ENCODE measurements at regions not wholly inside any gene's neighbourhood (a gene's known extent, or its start where the extent isn't known, plus 50 kb on each side); places are given as distances from the start of the nearest gene placed in this dataset.
A peak's percentile ranks its signal among the peaks of the same experiment; 100 is the strongest.

GRCh38 chr22:26751217-26751616 lies 93.8 kb downstream of the MIAT start:
- DNase-seq (peak; percentile 47 to 65 (median 50)), ATAC-seq (ENCODE audit: insufficient read depth, low FRiP score) (no peak)
- no peak for TF ChIP-seq CTCF (IDR thresholded peaks at IDR 0.05; ENCODE audit: control extremely low read depth, extremely low read depth)
- H3K4me1 ChIP-seq (ENCODE audit: control insufficient read depth in 5 of 5, insufficient read depth in 5 of 5, low read length in 5 of 5): peaks cover 0 to 5% (median 0%) of the 10 kb centered on the region in 5 donors
- no peak overlapping the region for H3K27ac ChIP-seq (ENCODE audit: low read depth in 1 of 2, low read length in 1 of 2)
- H3K9ac ChIP-seq (ENCODE audit: insufficient read depth in 1 of 2, low read length in 2 of 2): no peak overlapping the region
- 35% methylated on average over 5 of the region's 5 CpGs for WGBS, 2 donors
- H3K9me3 ChIP-seq (ENCODE audit: control insufficient read depth in 4 of 4, insufficient read depth in 3 of 4, low read length in 3 of 4): no peaks in the 10 kb centered on the region
- H3K27me3 ChIP-seq (ENCODE audit: control insufficient read depth in 3 of 3, insufficient read depth in 3 of 3, low read length in 2 of 3): no peaks in the 10 kb centered on the region
- H3K4me3 ChIP-seq: no peak overlapping the region
- H3K36me3 ChIP-seq (ENCODE audit: control insufficient read depth in 4 of 4, insufficient read depth in 4 of 4, low read length in 4 of 4): no peaks in the 10 kb centered on the region

- no peak for TF ChIP-seq CTCF (IDR thresholded peaks at IDR 0.05; ENCODE audit: control extremely low read depth, extremely low read depth)
- Histone ChIP-seq H3K4me1 (ENCODE audit: control insufficient read depth in 5 of 5, insufficient read depth in 5 of 5, low read length in 5 of 5) (peaks cover 0 to 5% (median 0%) of the 10 kb centered on the region in 5 donors), H3K4me3 (no peak overlapping the region), H3K9ac (ENCODE audit: insufficient read depth in 1 of 2, low read length in 2 of 2) (no peak overlapping the region), H3K27ac (ENCODE audit: low read depth in 1 of 2, low read length in 1 of 2) (no peak overlapping the region), H3K27me3 (ENCODE audit: control insufficient read depth in 3 of 3, insufficient read depth in 3 of 3, low read length in 2 of 3) (no peaks in the 10 kb centered on the region), H3K9me3 (ENCODE audit: control insufficient read depth in 4 of 4, insufficient read depth in 3 of 4, low read length in 3 of 4) (no peaks in the 10 kb centered on the region), H3K36me3 (ENCODE audit: control insufficient read depth in 4 of 4, insufficient read depth in 4 of 4, low read length in 4 of 4) (no peaks in the 10 kb centered on the region)
- DNase-seq (no peak), ATAC-seq (ENCODE audit: insufficient read depth, low FRiP score) (no peak)
- 92% methylated on average over 10 of the region's 10 CpGs for WGBS, 2 donors
These were observed 95.9 kb downstream of the MIAT start for GRCh38 chr22:26753125-26753862.

- ATAC-seq (ENCODE audit: insufficient read depth, low FRiP score) (peak; percentile 67), DNase-seq (peak; percentile 29 to 53 (median 31))
- H3K4me1 ChIP-seq (ENCODE audit: control insufficient read depth in 5 of 5, insufficient read depth in 5 of 5, low read length in 5 of 5): no peaks in the 10 kb centered on the region
- peak; percentile 55 for TF ChIP-seq CTCF (IDR thresholded peaks at IDR 0.05; ENCODE audit: control extremely low read depth, extremely low read depth)
- H3K27ac ChIP-seq (ENCODE audit: low read depth in 1 of 2, low read length in 1 of 2): no peak overlapping the region
- H3K4me3 ChIP-seq: no peak overlapping the region
- no peaks in the 10 kb centered on the region for H3K9me3 ChIP-seq (ENCODE audit: control insufficient read depth in 4 of 4, insufficient read depth in 3 of 4, low read length in 3 of 4)
- 10 to 16% methylated on average over 47 of the region's 47 CpGs for WGBS, 2 donors
- no peaks in the 10 kb centered on the region for H3K36me3 ChIP-seq (ENCODE audit: control insufficient read depth in 4 of 4, insufficient read depth in 4 of 4, low read length in 4 of 4)
- H3K9ac ChIP-seq (ENCODE audit: insufficient read depth in 1 of 2, low read length in 2 of 2): no peak overlapping the region
- H3K27me3 ChIP-seq (ENCODE audit: control insufficient read depth in 3 of 3, insufficient read depth in 3 of 3, low read length in 2 of 3): no peaks in the 10 kb centered on the region
These were observed 99.4 kb downstream of the MIAT start for GRCh38 chr22:26756675-26757293.

All from lung (tissue), 11 donors.